Endothelial cell of umbilical vein (primary cell): ENCODE measurements at regions not wholly inside any gene's neighbourhood (a gene's known extent, or its start where the extent isn't known, plus 50 kb on each side); places are given as distances from the start of the nearest gene placed in this dataset.

Experiments used
- EZH2 ChIP-seq: IDR thresholded peaks from 2 replicates; pipeline ENCODE4 v1.6.1; 2012; ENCODE audit warnings: borderline replicate concordance, low read depth, mild to moderate bottlenecking, moderate library complexity, low read length, inconsistent platforms; ENCODE audit not compliant: severe bottlenecking
- FOS ChIP-seq: IDR thresholded peaks from 2 replicates; pipeline ENCODE4 v1.6.1; 2011; ENCODE audit warnings: mild to moderate bottlenecking, low read length, moderate library complexity, borderline replicate concordance; ENCODE audit not compliant: insufficient read depth
- GATA2 ChIP-seq: IDR thresholded peaks from 2 replicates; pipeline ENCODE4 v1.7.0; 2011; ENCODE audit warnings: low read depth, mild to moderate bottlenecking, moderate library complexity, mixed read lengths, low read length; ENCODE audit not compliant: insufficient read length, insufficient read depth
- MYC ChIP-seq: IDR thresholded peaks from one replicate; pipeline ENCODE4 v1.6.1; 2011; ENCODE audit warnings: mild to moderate bottlenecking, low read depth, low read length
- POLR2A ChIP-seq: IDR thresholded peaks from 2 replicates; pipeline ENCODE4 v1.6.1; 2012; ENCODE audit warnings: low read depth, mild to moderate bottlenecking, control low read depth, low read length
- POLR2AphosphoS5 ChIP-seq: IDR thresholded peaks from 2 replicates; pipeline ENCODE4 v1.6.1; 2012; ENCODE audit warnings: low read depth, mild to moderate bottlenecking, control low read depth, low read length, moderate library complexity; ENCODE audit not compliant: insufficient read depth
- TF ChIP-seq, protein P1 (sequence below), 2 donors: IDR thresholded peaks; 1 replicate in 1 of 2; 2 replicates in 1 of 2; pipeline ENCODE4 v1.5.1; 2011; ENCODE audit warnings: low read length in 2 of 2, mild to moderate bottlenecking in 2 of 2, moderate library complexity in 2 of 2, control low read depth in 1 of 2, inconsistent platforms in 1 of 2, low read depth in 1 of 2; ENCODE audit not compliant: insufficient read depth in 1 of 2; ENCODE audit errors: extremely low read depth in 1 of 2
- TF ChIP-seq, protein P2 (sequence below): IDR thresholded peaks from 2 replicates; pipeline ENCODE4 v1.6.1; 2011; ENCODE audit not compliant: insufficient read depth, insufficient read length

DNA sequence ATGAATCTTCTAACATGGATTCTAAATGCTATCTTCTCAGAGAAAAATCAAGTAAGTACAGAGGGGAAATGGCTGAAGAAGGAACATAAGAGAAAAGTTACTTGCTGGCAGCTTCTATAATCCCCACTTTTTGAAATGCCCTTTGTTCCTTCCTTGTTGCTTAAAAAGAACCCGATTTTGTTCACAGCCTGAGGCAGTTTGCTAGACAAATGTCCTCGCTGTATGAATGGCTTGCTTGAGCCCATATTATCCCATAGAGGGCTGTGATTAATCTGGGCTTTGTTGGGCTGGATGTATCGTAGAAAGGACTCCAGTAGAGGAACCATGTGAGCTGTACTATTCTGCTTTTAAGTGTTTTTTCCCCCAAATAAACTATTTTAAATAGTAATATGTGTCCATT lies 134.3 kb upstream of the FGF13 start:
- TF ChIP-seq, protein P1, sequence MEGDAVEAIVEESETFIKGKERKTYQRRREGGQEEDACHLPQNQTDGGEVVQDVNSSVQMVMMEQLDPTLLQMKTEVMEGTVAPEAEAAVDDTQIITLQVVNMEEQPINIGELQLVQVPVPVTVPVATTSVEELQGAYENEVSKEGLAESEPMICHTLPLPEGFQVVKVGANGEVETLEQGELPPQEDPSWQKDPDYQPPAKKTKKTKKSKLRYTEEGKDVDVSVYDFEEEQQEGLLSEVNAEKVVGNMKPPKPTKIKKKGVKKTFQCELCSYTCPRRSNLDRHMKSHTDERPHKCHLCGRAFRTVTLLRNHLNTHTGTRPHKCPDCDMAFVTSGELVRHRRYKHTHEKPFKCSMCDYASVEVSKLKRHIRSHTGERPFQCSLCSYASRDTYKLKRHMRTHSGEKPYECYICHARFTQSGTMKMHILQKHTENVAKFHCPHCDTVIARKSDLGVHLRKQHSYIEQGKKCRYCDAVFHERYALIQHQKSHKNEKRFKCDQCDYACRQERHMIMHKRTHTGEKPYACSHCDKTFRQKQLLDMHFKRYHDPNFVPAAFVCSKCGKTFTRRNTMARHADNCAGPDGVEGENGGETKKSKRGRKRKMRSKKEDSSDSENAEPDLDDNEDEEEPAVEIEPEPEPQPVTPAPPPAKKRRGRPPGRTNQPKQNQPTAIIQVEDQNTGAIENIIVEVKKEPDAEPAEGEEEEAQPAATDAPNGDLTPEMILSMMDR (IDR thresholded peaks at IDR 0.05; ENCODE audit: extremely low read depth in 1 of 2, insufficient read depth in 1 of 2, low read depth in 1 of 2, low read length in 2 of 2) = no peak
- TF ChIP-seq POLR2A = no peak
- no peak for TF ChIP-seq EZH2
- TF ChIP-seq MYC = no peak
- no peak for TF ChIP-seq POLR2AphosphoS5
- no peak for TF ChIP-seq FOS
- TF ChIP-seq GATA2 = no peak
- TF ChIP-seq, protein P2, sequence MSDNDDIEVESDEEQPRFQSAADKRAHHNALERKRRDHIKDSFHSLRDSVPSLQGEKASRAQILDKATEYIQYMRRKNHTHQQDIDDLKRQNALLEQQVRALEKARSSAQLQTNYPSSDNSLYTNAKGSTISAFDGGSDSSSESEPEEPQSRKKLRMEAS = no peak
